Astrocyte (in vitro differentiated cells and primary cell): ENCODE measurements at regions not wholly inside any gene's neighbourhood (a gene's known extent, or its start where the extent isn't known, plus 50 kb on each side); places are given as distances from the start of the nearest gene placed in this dataset.

Experiments used
- CTCF ChIP-seq: IDR thresholded peaks from 2 replicates; pipeline ENCODE4 v1.5.1; 2011; ENCODE audit warnings: low read depth, mild to moderate bottlenecking, inconsistent platforms, low read length, moderate library complexity; ENCODE audit not compliant: insufficient read depth
- EZH2 ChIP-seq: IDR thresholded peaks from 2 replicates; pipeline ENCODE4 v1.6.1; 2012; ENCODE audit warnings: mild to moderate bottlenecking, low read length, inconsistent platforms; ENCODE audit not compliant: insufficient read depth

- TF ChIP-seq CTCF = no peak
- no peak for TF ChIP-seq EZH2
Observed at GRCh38 chr12:116672010-116672409, 65.9 kb downstream of the SPRING1 start.
